IMR-90 (cell line): ENCODE measurements at regions not wholly inside any gene's neighbourhood (a gene's known extent, or its start where the extent isn't known, plus 50 kb on each side); places are given as distances from the start of the nearest gene placed in this dataset.

ENCODE experiments used
- ATAC-seq: fragments of 200-7000 bp; cut with Tn5 transposase; 2 replicates; pipeline ENCODE4 v1.9.1; 2020; ENCODE audit warnings: low read depth, mild to moderate bottlenecking, moderate library complexity
- BruUV-seq: library from RNA; stranded (reverse); fragments of 400-500 nt; replicated peaks from 2 replicates; lab custom pipeline; 2021; lab: Mats Ljungman, UMichigan
- CTCF ChIA-PET: fragments of 300-600 bp; formaldehyde crosslinking; extraction: SDS; loops from one replicate; lab custom pipeline; 2021; ENCODE audit warnings: antibody characterized with exemption; lab: Yijun Ruan, JAX
- POLR2A ChIA-PET: fragments of 300-600 bp; sonication (Branson Sonifier 250); formaldehyde crosslinking; loops from one replicate; lab custom pipeline; 2022; ENCODE audit warnings: antibody characterized with exemption; ENCODE audit not compliant: unreplicated experiment; lab: Charles Lee
- DNase-seq: peaks from one replicate; pipeline ENCODE4 v3.0.0; 2013
- H2AFZ ChIP-seq: replicated peaks from 2 replicates; pipeline ENCODE3; 2013; ENCODE audit warnings: low read length, mild to moderate bottlenecking; ENCODE audit not compliant: poor library complexity
- H2AK5ac ChIP-seq: 2 replicates; pipeline ENCODE4 v1.6.1; 2013; ENCODE audit warnings: low read depth, low read length, inconsistent platforms
- H2AK9ac ChIP-seq: replicated peaks from 2 replicates; pipeline ENCODE3; 2013; ENCODE audit warnings: mild to moderate bottlenecking, low read depth, low read length, moderate library complexity; ENCODE audit not compliant: poor library complexity
- H2BK120ac ChIP-seq: 2 replicates; pipeline ENCODE4 v1.6.1; 2013; ENCODE audit warnings: low read depth, low read length, inconsistent platforms
- H2BK15ac ChIP-seq: 3 replicates; pipeline ENCODE4 v1.6.1; 2013; ENCODE audit warnings: low read depth, low read length, inconsistent platforms
- H2BK20ac ChIP-seq: 2 replicates; pipeline ENCODE4 v1.6.1; 2013; ENCODE audit warnings: low read depth, mild to moderate bottlenecking, inconsistent platforms, low read length, moderate library complexity
- H2BK5ac ChIP-seq: 2 replicates; pipeline ENCODE4 v1.6.1; 2013; ENCODE audit warnings: mild to moderate bottlenecking, low read depth, low read length, inconsistent platforms; ENCODE audit not compliant: poor library complexity, severe bottlenecking
- H3K14ac ChIP-seq: replicated peaks from 2 replicates; pipeline ENCODE4 v1.6.1; 2013; ENCODE audit warnings: low read depth, low read length, inconsistent platforms
- H3K18ac ChIP-seq: 2 replicates; pipeline ENCODE4 v1.6.1; 2013; ENCODE audit warnings: low read depth, low read length, control low read depth
- H3K23ac ChIP-seq: 2 replicates; pipeline ENCODE4 v1.6.1; 2013; ENCODE audit warnings: low read depth, low read length, inconsistent platforms
- H3K27ac ChIP-seq: 2 replicates; pipeline ENCODE4 v1.5.1; 2013; ENCODE audit warnings: mild to moderate bottlenecking, control low read depth, low read length; ENCODE audit not compliant: insufficient read depth
- H3K27me3 ChIP-seq: 2 replicates; pipeline ENCODE4 v1.6.1; 2013; ENCODE audit warnings: low read length; ENCODE audit not compliant: control insufficient read depth, insufficient read depth
- H3K36me3 ChIP-seq: 2 replicates; pipeline ENCODE4 v1.6.1; 2013; ENCODE audit warnings: low read length, mixed read lengths; ENCODE audit not compliant: control insufficient read depth, insufficient read depth
- H3K4ac ChIP-seq: 2 replicates; pipeline ENCODE4 v1.6.1; 2013; ENCODE audit warnings: low read depth, low read length, inconsistent platforms
- H3K4me1 ChIP-seq: 2 replicates; pipeline ENCODE4 v1.6.1; 2013; ENCODE audit warnings: low read length, mixed read lengths; ENCODE audit not compliant: control insufficient read depth, insufficient read depth
- H3K4me2 ChIP-seq: 2 replicates; pipeline ENCODE4 v1.6.1; 2013; ENCODE audit warnings: low read depth, mild to moderate bottlenecking, control low read depth, low read length, moderate library complexity
- H3K4me3 ChIP-seq: 2 replicates; pipeline ENCODE4 v1.5.1; 2013; ENCODE audit warnings: low read depth, mild to moderate bottlenecking, control low read depth, low read length, moderate library complexity; ENCODE audit not compliant: insufficient read depth
- H3K56ac ChIP-seq: 2 replicates; pipeline ENCODE4 v1.6.1; 2013; ENCODE audit warnings: low read length, inconsistent platforms; ENCODE audit not compliant: insufficient read depth; ENCODE audit errors: extremely low read depth
- H3K79me1 ChIP-seq, 2 experiments: 2 replicates each; pipeline ENCODE4 v1.6.1; 2013; ENCODE audit warnings: low read length in 2 of 2, inconsistent platforms in 1 of 2, low read depth in 1 of 2
- H3K9ac ChIP-seq: 2 replicates; pipeline ENCODE4 v1.6.1; 2013; ENCODE audit warnings: low read depth, low read length, control low read depth
- H3K9me1 ChIP-seq: 2 replicates; pipeline ENCODE4 v1.6.1; 2013; ENCODE audit warnings: low read length, inconsistent platforms; ENCODE audit not compliant: insufficient read depth
- H3K9me3 ChIP-seq: 2 replicates; pipeline ENCODE4 v1.6.1; 2013; ENCODE audit warnings: low read length; ENCODE audit not compliant: control insufficient read depth, insufficient read depth
- H4K20me1 ChIP-seq: 2 replicates; pipeline ENCODE4 v1.6.1; 2013; ENCODE audit warnings: low read length, inconsistent platforms; ENCODE audit not compliant: insufficient read depth
- H4K5ac ChIP-seq: 2 replicates; pipeline ENCODE4 v1.6.1; 2013; ENCODE audit warnings: mild to moderate bottlenecking, low read depth, low read length, control low read depth
- H4K8ac ChIP-seq, 2 experiments: 2 replicates each; pipeline ENCODE4 v1.6.1; 2013; ENCODE audit warnings: low read depth in 2 of 2, low read length in 2 of 2, control low read depth in 1 of 2, inconsistent platforms in 1 of 2
- H4K91ac ChIP-seq: 2 replicates; pipeline ENCODE4 v1.6.1; 2013; ENCODE audit warnings: low read depth, low read length, inconsistent platforms; ENCODE audit not compliant: insufficient read depth
- BHLHE40 ChIP-seq: fragments of 150-350 bp; IDR thresholded peaks from 2 replicates; pipeline ENCODE4 v1.6.1; 2016; ENCODE audit warnings: mild to moderate bottlenecking, low read depth, low read length
- CHD1 ChIP-seq: IDR thresholded peaks from 2 replicates; pipeline ENCODE4 v1.6.1; 2012; ENCODE audit warnings: low read depth, low read length, improper control_type of control experiment
- MXI1 ChIP-seq: IDR thresholded peaks from 2 replicates; pipeline ENCODE4 v1.6.1; 2012; ENCODE audit warnings: low read depth, mild to moderate bottlenecking, low read length, moderate library complexity, borderline replicate concordance
- POLR2A ChIP-seq: IDR thresholded peaks from 2 replicates; pipeline ENCODE4 v1.6.1; 2012; ENCODE audit warnings: mild to moderate bottlenecking, low read depth, low read length
- RFX5 ChIP-seq: IDR thresholded peaks from 2 replicates; pipeline ENCODE4 v1.8.0; 2012; ENCODE audit warnings: low read depth, mild to moderate bottlenecking, low read length, moderate library complexity
- SMC3 ChIP-seq: fragments of 150-350 bp; IDR thresholded peaks from 2 replicates; pipeline ENCODE4 v1.6.1; 2016; ENCODE audit warnings: low read depth, mild to moderate bottlenecking, antibody characterized with exemption, low read length, moderate library complexity
- USF2 ChIP-seq: fragments of 150-350 bp; IDR thresholded peaks from 2 replicates; pipeline ENCODE4 v1.6.1; 2017; ENCODE audit warnings: mild to moderate bottlenecking, antibody characterized with exemption, low read length, low read depth
- WGBS, 2 experiments: methylation state at CpG; one replicate each; pipeline versions ENCODE4 v1.1.5 to v1.1.7; 2013; ENCODE audit warnings: missing lambda C conversion rate in 2 of 2; ENCODE audit not compliant: insufficient read length in 1 of 2; ENCODE audit errors: extremely low coverage in 2 of 2; 5-methylcytosine and 5-hydroxymethylcytosine counted together
- dilution Hi-C: fragments of 300-500 bp; cut with HindIII; formaldehyde crosslinking; loops from one replicate; pipeline ENCODE4 v1.14.3; 2018; ENCODE audit warnings: low sequenced_read_pairs; ENCODE audit not compliant: unreplicated experiment
- in situ Hi-C: fragments of 300-500 bp; cut with MboI; formaldehyde crosslinking; loops from 3 replicates; pipeline ENCODE4 v1.14.3; 2019; ENCODE audit warnings: low sequenced_read_pairs, inconsistent platforms, mixed read lengths
- intact Hi-C: fragments of 100-400 bp; cut with micrococcal nuclease; formaldehyde crosslinking; loops from 2 replicates; pipeline ENCODE4 v1.10.0; 2022

DNA sequence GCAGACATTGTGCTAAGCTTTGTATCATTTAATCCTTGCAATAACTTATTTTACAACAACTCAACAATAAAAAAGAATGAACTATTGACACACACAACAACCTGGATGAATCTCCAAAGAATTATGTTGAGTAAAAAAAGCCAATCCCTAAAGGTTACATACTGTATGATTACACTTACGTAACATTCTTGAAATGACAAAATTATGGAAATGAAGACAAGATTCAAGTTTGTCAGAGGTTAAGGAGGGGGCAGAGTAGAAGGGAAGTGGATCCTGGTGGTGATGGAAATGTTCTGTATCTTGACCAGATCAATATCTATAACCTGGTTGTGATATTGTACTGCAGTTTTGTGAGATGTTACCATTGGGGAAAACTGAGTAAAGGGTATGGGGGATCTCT is 63.2 kb upstream of the LMNTD1 start:
- H2AFZ ChIP-seq: no peak overlapping the region
- intact Hi-C loops: no loop called here

More for the DNA sequence above, 63.2 kb upstream of the LMNTD1 start:
- no peak overlapping the region for H3K18ac ChIP-seq
- H3K4me3 ChIP-seq: no peak overlapping the region
- H3K4me2 ChIP-seq: no peak overlapping the region
- no peaks in the 10 kb centered on the region for H3K9me3 ChIP-seq
- no peak for ATAC-seq
- no CpG with 5 or more reads among the region's 1 CpG for WGBS, 2 experiments
- no peak overlapping the region for H3K14ac ChIP-seq
- no peaks in the 10 kb centered on the region for H3K27me3 ChIP-seq
- H3K4me1 ChIP-seq: 0 out of 2 replicates have a peak, but pooled peaks cover 1% of the 10 kb centered on the region
- H3K4ac ChIP-seq: no peak overlapping the region
- DNase-seq: no peak
- H3K36me3 ChIP-seq: no peaks in the 10 kb centered on the region
- H2BK15ac ChIP-seq: no peak overlapping the region
- H2BK20ac ChIP-seq: no peak overlapping the region
- H3K9me1 ChIP-seq: peaks cover 3% of the 10 kb centered on the region; the same call in 1 of the 2 replicates
- ChIA-PET POLR2A (no interaction called here), CTCF (no interaction called here)
- H4K20me1 ChIP-seq: no peaks in the 10 kb centered on the region
- H3K56ac ChIP-seq: no peak overlapping the region
- in situ Hi-C loops: no loop called here
- no peak overlapping the region for H2AK9ac ChIP-seq
- no TSS peak for BruUV-seq
- H4K5ac ChIP-seq: no peak overlapping the region
- TF ChIP-seq SMC3: no peak
- TF ChIP-seq CHD1: no peak
- TF ChIP-seq MXI1: no peak
- no peak for TF ChIP-seq BHLHE40
- TF ChIP-seq RFX5: no peak
- TF ChIP-seq USF2: no peak
- TF ChIP-seq POLR2A: no peak
- no peaks in the 10 kb centered on the region for H3K79me1 ChIP-seq
- no peak overlapping the region for H2AK5ac ChIP-seq
- H3K9ac ChIP-seq: no peak overlapping the region
- dilution Hi-C loops: no loop called here
- H2BK120ac ChIP-seq: no peak overlapping the region
- H3K23ac ChIP-seq: no peak overlapping the region
- no peak overlapping the region for H3K27ac ChIP-seq
- no peak overlapping the region for H4K8ac ChIP-seq
- H4K91ac ChIP-seq: no peak overlapping the region
- H2BK5ac ChIP-seq: no peak overlapping the region
